ENCODE measurements at regions not wholly inside any gene's neighbourhood (a gene's known extent, or its start where the extent isn't known, plus 50 kb on each side); places are given as distances from the start of the nearest gene placed in this dataset.

DNA sequence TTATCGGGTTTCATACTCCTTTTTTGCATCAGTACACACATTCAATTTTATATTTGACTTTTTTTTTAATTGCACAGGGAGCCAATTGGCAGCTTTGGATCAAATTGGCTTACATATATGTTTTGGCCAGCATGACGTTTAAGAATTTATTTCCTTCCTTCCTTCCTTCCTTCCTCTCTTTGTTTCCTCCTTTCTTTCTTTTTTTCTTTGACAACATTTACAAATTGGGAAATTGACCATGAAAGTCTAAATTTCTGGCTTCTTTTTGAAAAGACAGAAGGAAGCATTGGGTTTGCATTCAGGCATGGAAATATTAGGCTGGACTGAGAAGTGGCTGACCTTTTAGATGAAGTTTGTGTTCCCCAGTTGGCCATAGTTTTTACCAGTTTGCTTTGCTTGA, 103.4 kb upstream of the IGSF10 start:
- no peak for TF ChIP-seq CTCF (IDR thresholded peaks at IDR 0.05)
- CTCF ChIA-PET = no interaction called here
- Mint-ChIP-seq H3K27ac (no peak overlapping the region), H3K9me3 (no peaks in the 10 kb centered on the region), H3K27me3 (no peaks in the 10 kb centered on the region), H3K4me1 (no peaks in the 10 kb centered on the region), H3K4me3 (no peak overlapping the region), H3K36me3 (ENCODE audit: low read depth) (no peaks in the 10 kb centered on the region)
- ATAC-seq (ENCODE audit: low read depth) (no peak), DNase-seq (no peak)
- intact Hi-C loops (cut with micrococcal nuclease) = no loop called here
- POLR2A ChIA-PET = no interaction called here

GRCh38 chr3:151563305-151563704, 102.4 kb upstream of the IGSF10 start:
- CTCF ChIA-PET = no interaction called here
- intact Hi-C loops (cut with micrococcal nuclease) = no loop called here
- no peak for TF ChIP-seq CTCF (IDR thresholded peaks at IDR 0.05)

DNA sequence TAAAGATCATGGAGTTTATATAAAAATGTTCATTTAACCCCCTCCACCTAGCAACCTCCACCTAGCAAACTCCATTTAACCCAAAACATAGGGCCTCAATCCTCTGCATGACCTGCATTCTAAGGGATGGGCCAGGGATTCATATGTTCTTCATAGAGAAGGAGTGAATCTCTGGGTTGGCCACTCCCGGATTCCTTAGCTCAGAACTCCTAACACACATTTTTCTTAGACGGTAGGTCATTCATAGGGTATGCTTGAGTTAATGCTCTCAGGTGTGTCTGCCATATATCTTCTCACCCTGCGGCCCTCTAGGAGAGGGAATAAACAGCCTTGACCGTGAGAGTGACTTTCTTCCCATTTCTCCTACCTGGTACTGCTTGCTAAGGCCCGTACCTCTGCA, 102.0 kb upstream of the IGSF10 start:
- ATAC-seq (ENCODE audit: low read depth) (no peak), DNase-seq (no peak)
- Mint-ChIP-seq H3K4me1 (no peaks in the 10 kb centered on the region), H3K27ac (no peak overlapping the region), H3K36me3 (ENCODE audit: low read depth) (no peaks in the 10 kb centered on the region), H3K9me3 (no peaks in the 10 kb centered on the region), H3K4me3 (no peak overlapping the region), H3K27me3 (no peaks in the 10 kb centered on the region)
- POLR2A ChIA-PET = no interaction called here
- intact Hi-C loops (cut with micrococcal nuclease) = no loop called here
- CTCF ChIA-PET = no interaction called here
- no peak for TF ChIP-seq CTCF (IDR thresholded peaks at IDR 0.05)

More at GRCh38 chr3:151563305-151563704, 102.4 kb upstream of the IGSF10 start:
- ATAC-seq (ENCODE audit: low read depth) = no peak
- Mint-ChIP-seq H3K36me3 (ENCODE audit: low read depth) (no peaks in the 10 kb centered on the region), H3K27me3 (no peaks in the 10 kb centered on the region), H3K9me3 (no peaks in the 10 kb centered on the region), H3K4me1 (no peaks in the 10 kb centered on the region), H3K4me3 (no peak overlapping the region), H3K27ac (no peak overlapping the region)
- DNase-seq = no peak
- POLR2A ChIA-PET = no interaction called here

DNA sequence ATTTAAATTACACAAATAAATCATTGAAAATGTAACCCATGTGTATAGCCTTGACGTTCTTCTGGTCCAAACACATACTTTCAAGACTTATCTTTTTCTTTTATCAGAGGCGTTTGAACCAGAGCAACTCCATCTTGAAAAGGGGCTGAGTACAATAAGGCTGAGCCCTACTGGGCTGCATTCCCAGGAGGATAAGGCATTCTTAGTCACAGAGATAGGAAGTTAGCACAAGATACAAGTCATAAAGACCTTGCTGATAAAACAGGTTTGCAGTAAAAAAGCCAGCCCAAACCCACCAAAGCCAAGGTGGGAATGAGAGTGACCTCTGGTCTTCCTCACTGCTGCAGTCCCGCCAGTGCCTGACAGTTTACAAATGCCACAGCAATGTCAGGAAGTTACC, 101.0 kb upstream of the IGSF10 start:
- H3K27ac Mint-ChIP-seq = no peak overlapping the region
- no peaks in the 10 kb centered on the region for H3K36me3 Mint-ChIP-seq (ENCODE audit: low read depth)
- H3K4me3 Mint-ChIP-seq = no peak overlapping the region
- no peaks in the 10 kb centered on the region for H3K9me3 Mint-ChIP-seq
- H3K4me1 Mint-ChIP-seq = no peaks in the 10 kb centered on the region
- ATAC-seq (ENCODE audit: low read depth) (no peak), DNase-seq (no peak)
- no peak for TF ChIP-seq CTCF (IDR thresholded peaks at IDR 0.05)
- ChIA-PET POLR2A (no interaction called here), CTCF (no interaction called here)
- intact Hi-C loops (cut with micrococcal nuclease) = no loop called here
- H3K27me3 Mint-ChIP-seq = no peaks in the 10 kb centered on the region

DNA sequence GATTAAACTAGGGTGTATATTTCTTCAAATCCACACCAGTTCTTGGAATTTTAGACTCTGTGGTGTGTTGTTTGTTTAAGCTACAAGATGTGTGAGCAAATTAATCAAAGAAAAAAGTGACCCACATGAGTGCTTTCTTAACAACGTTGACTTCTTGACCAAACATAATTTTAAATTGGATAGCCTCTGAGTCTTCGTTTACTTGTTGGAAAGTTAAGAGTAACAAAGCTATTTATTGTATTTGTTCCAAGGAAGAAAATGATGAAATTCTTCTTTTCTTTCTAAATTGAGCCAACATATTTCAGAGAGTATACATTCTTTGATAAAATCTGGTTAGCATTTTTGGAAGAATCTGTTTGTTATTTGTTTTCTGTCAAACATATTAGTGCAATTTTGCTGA, 99.9 kb upstream of the IGSF10 start:
- ATAC-seq (ENCODE audit: low read depth) (no peak), DNase-seq (no peak)
- POLR2A ChIA-PET = no interaction called here
- no peak overlapping the region for H3K27ac Mint-ChIP-seq
- intact Hi-C loops (cut with micrococcal nuclease) = no loop called here
- no peak for TF ChIP-seq CTCF (IDR thresholded peaks at IDR 0.05)
- H3K4me3 Mint-ChIP-seq = no peak overlapping the region
- no peaks in the 10 kb centered on the region for H3K27me3 Mint-ChIP-seq
- no peaks in the 10 kb centered on the region for H3K36me3 Mint-ChIP-seq (ENCODE audit: low read depth)
- CTCF ChIA-PET = no interaction called here
- H3K9me3 Mint-ChIP-seq = no peaks in the 10 kb centered on the region
- no peaks in the 10 kb centered on the region for H3K4me1 Mint-ChIP-seq
